ENCODE measurements at regions not wholly inside any gene's neighbourhood (a gene's known extent, or its start where the extent isn't known, plus 50 kb on each side); places are given as distances from the start of the nearest gene placed in this dataset.

DNA sequence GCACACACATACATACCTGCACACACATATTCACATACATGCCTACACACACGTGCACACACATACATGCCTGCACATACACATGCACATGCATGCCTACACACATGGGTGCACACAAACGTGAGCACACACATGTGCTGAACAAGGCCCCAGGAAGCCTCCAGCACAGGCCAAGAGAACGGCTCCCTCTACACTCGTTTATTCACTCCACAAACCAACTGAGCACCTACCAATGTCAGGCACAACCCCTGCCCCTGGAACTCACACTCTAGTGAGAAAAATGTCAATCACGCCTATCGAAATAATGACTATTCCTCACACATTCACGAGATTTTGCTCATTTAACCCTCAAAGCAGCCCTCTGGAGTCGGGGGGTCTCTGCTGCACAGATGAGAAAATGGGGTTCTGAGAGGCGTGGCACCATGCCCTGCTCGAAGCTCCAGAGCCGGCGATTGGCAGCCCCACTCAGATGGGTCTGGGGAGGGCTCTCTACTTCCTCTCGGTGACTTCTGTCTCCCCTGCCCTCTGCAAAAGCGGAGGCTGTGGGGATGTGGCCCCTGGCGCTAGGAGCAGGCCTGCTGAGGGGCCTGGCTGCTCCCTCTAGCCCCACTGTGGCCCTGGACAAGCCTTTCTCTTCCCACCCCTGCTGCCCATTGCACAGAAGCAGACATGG, 90.2 kb upstream of the RUNX3 start:
- TF ChIP-seq POLR2A (IDR thresholded peaks at IDR 0.05; ENCODE audit: low read length) (no peak), GATA1 (IDR thresholded peaks at IDR 0.05; ENCODE audit: low read depth, low read length) (no peak)
